HG02970 (cell line): ENCODE measurements at regions not wholly inside any gene's neighbourhood (a gene's known extent, or its start where the extent isn't known, plus 50 kb on each side); places are given as distances from the start of the nearest gene placed in this dataset.

Experiments
- ATAC-seq: cut with Tn5 transposase; IDR thresholded peaks from one replicate; pipeline ENCODE4 v1.9.1; 2021; ENCODE audit warnings: mild to moderate bottlenecking, moderate library complexity, moderate number of reproducible peaks; ENCODE audit not compliant: unreplicated experiment, low FRiP score

GRCh38 chr6:113540466-113540865 is 316.7 kb upstream of the MARCKS start:
- ATAC-seq: no peak

GRCh38 chr6:113551168-113551567 is 306.0 kb upstream of the MARCKS start:
- no peak for ATAC-seq

GRCh38 chr6:113556775-113557174 is 300.4 kb upstream of the MARCKS start:
- ATAC-seq: no peak

- no peak for ATAC-seq
Measured at GRCh38 chr6:113558431-113558830, 298.7 kb upstream of the MARCKS start.

GRCh38 chr6:113558966-113559365 is 298.2 kb upstream of the MARCKS start:
- no peak for ATAC-seq

- ATAC-seq: no peak
Measured at GRCh38 chr6:113560376-113560775, 296.8 kb upstream of the MARCKS start.

- no peak for ATAC-seq
Measured at GRCh38 chr6:113560908-113561307, 296.2 kb upstream of the MARCKS start.

- no peak for ATAC-seq
Measured at GRCh38 chr6:113562248-113562647, 294.9 kb upstream of the MARCKS start.

- no peak for ATAC-seq
Measured at GRCh38 chr6:113564371-113565171, 292.6 kb upstream of the MARCKS start.

- ATAC-seq: no peak
Measured at GRCh38 chr6:113565306-113565705, 291.8 kb upstream of the MARCKS start.

- ATAC-seq: no peak
Measured at GRCh38 chr6:113570161-113570560, 287.0 kb upstream of the MARCKS start.

GRCh38 chr6:113570641-113571040 is 286.5 kb upstream of the MARCKS start:
- no peak for ATAC-seq

- no peak for ATAC-seq
Measured at GRCh38 chr6:113574147-113574546, 283.0 kb upstream of the MARCKS start.

GRCh38 chr6:113576310-113576709 is 280.8 kb upstream of the MARCKS start:
- no peak for ATAC-seq

- no peak for ATAC-seq
Measured at GRCh38 chr6:113578691-113579090, 278.5 kb upstream of the MARCKS start.

- no peak for ATAC-seq
Measured at GRCh38 chr6:113584767-113585166, 272.4 kb upstream of the MARCKS start.

- no peak for ATAC-seq
Measured at GRCh38 chr6:113585246-113585645, 271.9 kb upstream of the MARCKS start.

- ATAC-seq: no peak
Measured at GRCh38 chr6:113586413-113587077, 270.6 kb upstream of the MARCKS start.

- ATAC-seq: no peak
Measured at GRCh38 chr6:113587078-113587699, 270.0 kb upstream of the MARCKS start.

- no peak for ATAC-seq
Measured at GRCh38 chr6:113588646-113589045, 268.5 kb upstream of the MARCKS start.
